ENCODE measurements at regions not wholly inside any gene's neighbourhood (a gene's known extent, or its start where the extent isn't known, plus 50 kb on each side); places are given as distances from the start of the nearest gene placed in this dataset.

GRCh38 chr13:62094932-62095331, 679.3 kb upstream of the PCDH20 start:
- 86% methylated on average over 1 of the region's 1 CpG for WGBS
- Histone ChIP-seq H3K36me3 (ENCODE audit: control insufficient read depth in 4 of 4, insufficient read depth in 3 of 4, low read depth in 1 of 4, low read length in 3 of 4) (no peaks in the 10 kb centered on the region), H3K27ac (ENCODE audit: low read depth in 1 of 2, low read length in 2 of 2) (no peak overlapping the region)

GRCh38 chr13:62093984-62094780, 678.5 kb upstream of the PCDH20 start:
- H3K36me3 ChIP-seq (ENCODE audit: control insufficient read depth in 4 of 4, insufficient read depth in 3 of 4, low read depth in 1 of 4, low read length in 3 of 4), result no peaks in the 10 kb centered on the region
- H3K4me1 ChIP-seq (ENCODE audit: control insufficient read depth in 4 of 4, insufficient read depth in 4 of 4, low read length in 3 of 4), result no peaks in the 10 kb centered on the region
- TF ChIP-seq REST (IDR thresholded peaks at IDR 0.05) (no peak), RAD21 (IDR thresholded peaks at IDR 0.05) (no peak), JUND (IDR thresholded peaks at IDR 0.05) (no peak), YY1 (IDR thresholded peaks at IDR 0.05) (no peak), ATF3 (IDR thresholded peaks at IDR 0.05) (no peak), ZBTB33 (IDR thresholded peaks at IDR 0.05) (no peak), MAX (IDR thresholded peaks at IDR 0.05) (no peak), NR2F2 (IDR thresholded peaks at IDR 0.05) (no peak), HNF4A (conservative IDR thresholded peaks at IDR 0.05) (no peak), EGR1 (IDR thresholded peaks at IDR 0.05; ENCODE audit: low read depth in 2 of 2) (no peak), HNF4G (IDR thresholded peaks at IDR 0.05) (no peak), SP1 (IDR thresholded peaks at IDR 0.05) (no peak), GABPA (IDR thresholded peaks at IDR 0.05 in 1 of 2, conservative IDR thresholded peaks at IDR 0.05 in 1 of 2) (no peak), RXRA (IDR thresholded peaks at IDR 0.05) (no peak), CTCF (IDR thresholded peaks at IDR 0.05; ENCODE audit: low read depth, low read length, missing input control) (no peak), FOXA2 (IDR thresholded peaks at IDR 0.05) (no peak), FOXA1 (IDR thresholded peaks at IDR 0.05) (no peak), TAF1 (conservative IDR thresholded peaks at IDR 0.05) (no peak)
- no peak overlapping the region for H3K27ac ChIP-seq (ENCODE audit: low read depth in 1 of 2, low read length in 2 of 2)
- no peak for DNase-seq (ENCODE audit: low spot score)
- no peak overlapping the region for H3K4me3 ChIP-seq (ENCODE audit: low read depth in 1 of 3, low read length in 3 of 3)
- WGBS, result 77% methylated on average over 5 of the region's 5 CpGs
- H3K9ac ChIP-seq (ENCODE audit: low read depth in 1 of 2, low read length in 2 of 2), result no peak overlapping the region
- H3K9me3 ChIP-seq (ENCODE audit: control insufficient read depth in 4 of 4, low read length in 3 of 4), result no peaks in the 10 kb centered on the region
- H3K27me3 ChIP-seq (ENCODE audit: control insufficient read depth in 4 of 4, insufficient read depth in 4 of 4, low read length in 3 of 4), result no peaks in the 10 kb centered on the region

More at GRCh38 chr13:62094932-62095331, 679.3 kb upstream of the PCDH20 start:
- H3K9me3 ChIP-seq (ENCODE audit: control insufficient read depth in 4 of 4, low read length in 3 of 4), result no peaks in the 10 kb centered on the region
- no peak for TF ChIP-seq SP1 (IDR thresholded peaks at IDR 0.05)
- H3K27me3 ChIP-seq (ENCODE audit: control insufficient read depth in 4 of 4, insufficient read depth in 4 of 4, low read length in 3 of 4), result no peaks in the 10 kb centered on the region
- no peak for DNase-seq (ENCODE audit: low spot score)
- H3K4me3 ChIP-seq (ENCODE audit: low read depth in 1 of 3, low read length in 3 of 3), result no peak overlapping the region
- no peaks in the 10 kb centered on the region for H3K4me1 ChIP-seq (ENCODE audit: control insufficient read depth in 4 of 4, insufficient read depth in 4 of 4, low read length in 3 of 4)
- H3K9ac ChIP-seq (ENCODE audit: low read depth in 1 of 2, low read length in 2 of 2), result no peak overlapping the region

Measured in liver (tissue), 8 donors.